Endothelial cell of hepatic sinusoid (primary cell): ENCODE measurements at regions not wholly inside any gene's neighbourhood (a gene's known extent, or its start where the extent isn't known, plus 50 kb on each side); places are given as distances from the start of the nearest gene placed in this dataset.

Experiments used
- in situ Hi-C: cut with HindIII; loops from 2 replicates; pipeline ENCODE4 v1.10.0; 2017; ENCODE audit warnings: low sequenced_read_pairs

- in situ Hi-C loops: no loop called here
Observed at GRCh38 chrX:46447384-46447783, 97.8 kb downstream of the ZNF674 start.

GRCh38 chrX:46446727-46447378 is 98.4 kb downstream of the ZNF674 start:
- in situ Hi-C loops: no loop called here

GRCh38 chrX:46444011-46444410 is 101.2 kb downstream of the ZNF674 start:
- in situ Hi-C loops: no loop called here

- in situ Hi-C loops: no loop called here
Observed at GRCh38 chrX:46436744-46437143, 108.5 kb downstream of the ZNF674 start.

GRCh38 chrX:46433892-46434291 is 111.3 kb downstream of the ZNF674 start:
- in situ Hi-C loops: no loop called here

GRCh38 chrX:46408553-46409407 is 136.4 kb downstream of the ZNF674 start:
- in situ Hi-C loops: no loop called here

- in situ Hi-C loops: no loop called here
Observed at GRCh38 chrX:46407753-46408130, 137.5 kb downstream of the ZNF674 start.

- in situ Hi-C loops: no loop called here
Observed at GRCh38 chrX:46407036-46407752, 138.0 kb downstream of the ZNF674 start.

- in situ Hi-C loops: no loop called here
Observed at GRCh38 chrX:46404774-46405173, 140.4 kb downstream of the ZNF674 start.

- in situ Hi-C loops: no loop called here
Observed at GRCh38 chrX:46400530-46401443, 144.4 kb downstream of the ZNF674 start.

GRCh38 chrX:46398874-46399273 is 146.3 kb downstream of the ZNF674 start:
- in situ Hi-C loops: no loop called here

- in situ Hi-C loops: no loop called here
Observed at GRCh38 chrX:46398126-46398525, 147.1 kb downstream of the ZNF674 start.

GRCh38 chrX:46386511-46386910 is 158.7 kb downstream of the ZNF674 start:
- in situ Hi-C loops: no loop called here

- in situ Hi-C loops: no loop called here
Observed at GRCh38 chrX:46383006-46383405, 162.2 kb downstream of the ZNF674 start.

- in situ Hi-C loops: no loop called here
Observed at GRCh38 chrX:46382595-46382994, 162.6 kb downstream of the ZNF674 start.

GRCh38 chrX:46381630-46382029 is 163.6 kb downstream of the ZNF674 start:
- in situ Hi-C loops: no loop called here

- in situ Hi-C loops: no loop called here
Observed at GRCh38 chrX:46380148-46380752, 165.0 kb downstream of the ZNF674 start.

- in situ Hi-C loops: no loop called here
Observed at GRCh38 chrX:46376246-46376885, 168.9 kb downstream of the ZNF674 start.

GRCh38 chrX:46375831-46376230 is 169.4 kb downstream of the ZNF674 start:
- in situ Hi-C loops: no loop called here

- in situ Hi-C loops: no loop called here
Observed at GRCh38 chrX:46374371-46374770, 170.8 kb downstream of the ZNF674 start.
